ENCODE measurements at regions not wholly inside any gene's neighbourhood (a gene's known extent, or its start where the extent isn't known, plus 50 kb on each side); places are given as distances from the start of the nearest gene placed in this dataset.

DNA sequence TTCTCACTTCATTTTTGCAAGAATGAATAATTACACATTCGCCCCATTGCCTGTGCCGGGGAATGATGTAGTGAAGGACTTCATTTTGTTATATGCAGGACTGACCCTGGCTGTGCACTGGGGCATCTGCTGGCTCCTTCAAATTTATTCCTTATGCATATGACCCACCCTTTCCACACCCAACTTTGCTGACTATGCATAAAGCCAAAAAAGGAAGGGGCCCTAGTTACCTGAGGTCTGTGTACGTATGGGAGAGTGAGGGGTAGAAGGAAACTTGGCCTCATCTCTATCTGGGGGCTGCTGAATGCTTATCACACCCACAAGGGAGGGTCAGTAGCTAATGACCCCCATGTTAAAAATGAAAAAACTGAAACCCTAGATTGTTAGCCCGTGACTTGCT is 259.6 kb downstream of the SMARCA2 start:
- TF ChIP-seq, protein P1, sequence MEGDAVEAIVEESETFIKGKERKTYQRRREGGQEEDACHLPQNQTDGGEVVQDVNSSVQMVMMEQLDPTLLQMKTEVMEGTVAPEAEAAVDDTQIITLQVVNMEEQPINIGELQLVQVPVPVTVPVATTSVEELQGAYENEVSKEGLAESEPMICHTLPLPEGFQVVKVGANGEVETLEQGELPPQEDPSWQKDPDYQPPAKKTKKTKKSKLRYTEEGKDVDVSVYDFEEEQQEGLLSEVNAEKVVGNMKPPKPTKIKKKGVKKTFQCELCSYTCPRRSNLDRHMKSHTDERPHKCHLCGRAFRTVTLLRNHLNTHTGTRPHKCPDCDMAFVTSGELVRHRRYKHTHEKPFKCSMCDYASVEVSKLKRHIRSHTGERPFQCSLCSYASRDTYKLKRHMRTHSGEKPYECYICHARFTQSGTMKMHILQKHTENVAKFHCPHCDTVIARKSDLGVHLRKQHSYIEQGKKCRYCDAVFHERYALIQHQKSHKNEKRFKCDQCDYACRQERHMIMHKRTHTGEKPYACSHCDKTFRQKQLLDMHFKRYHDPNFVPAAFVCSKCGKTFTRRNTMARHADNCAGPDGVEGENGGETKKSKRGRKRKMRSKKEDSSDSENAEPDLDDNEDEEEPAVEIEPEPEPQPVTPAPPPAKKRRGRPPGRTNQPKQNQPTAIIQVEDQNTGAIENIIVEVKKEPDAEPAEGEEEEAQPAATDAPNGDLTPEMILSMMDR (IDR thresholded peaks at IDR 0.05) = no peak
- TF ChIP-seq POLR2A (IDR thresholded peaks at IDR 0.05) = no peak
